Fibroblast of lung (primary cell): ENCODE measurements at regions not wholly inside any gene's neighbourhood (a gene's known extent, or its start where the extent isn't known, plus 50 kb on each side); places are given as distances from the start of the nearest gene placed in this dataset.

Source experiments
- DNase-seq, 2 donors: peaks; one replicate each; pipeline versions ENCODE4 v3.0.0 to v3.0.0-alpha.2; 2010; ENCODE audit warnings: low read depth in 2 of 2
- H2AFZ ChIP-seq: 2 replicates; pipeline ENCODE4 v1.5.1; 2012; ENCODE audit warnings: low read length, control low read depth, inconsistent platforms
- H3K27ac ChIP-seq: 2 replicates; pipeline ENCODE4 v1.5.1; 2011; ENCODE audit warnings: low read length, control low read depth; ENCODE audit not compliant: insufficient read depth
- H3K27me3 ChIP-seq: 2 replicates; pipeline ENCODE4 v1.5.1; 2011; ENCODE audit warnings: mild to moderate bottlenecking, low read length; ENCODE audit not compliant: control insufficient read depth, insufficient read depth
- H3K36me3 ChIP-seq: 2 replicates; pipeline ENCODE4 v1.5.1; 2011; ENCODE audit warnings: low read length; ENCODE audit not compliant: control insufficient read depth, insufficient read depth
- H3K4me1 ChIP-seq: 2 replicates; pipeline ENCODE4 v1.5.1; 2011; ENCODE audit warnings: low read length; ENCODE audit not compliant: control insufficient read depth, insufficient read depth; ENCODE audit errors: extremely low read depth
- H3K4me2 ChIP-seq: 2 replicates; pipeline ENCODE4 v1.5.1; 2011; ENCODE audit warnings: low read length, control low read depth; ENCODE audit not compliant: insufficient read depth; ENCODE audit errors: extremely low read depth
- H3K4me3 ChIP-seq, 4 experiments: fragments of 200-600 bp in 1 of 4; sonication (generic) in 1 of 4; replicated peaks in 1 of 4; 2 replicates each; pipeline ENCODE4 v1.5.1; 2011 to 2016; ENCODE audit warnings: low read length in 4 of 4, low read depth in 3 of 4, mild to moderate bottlenecking in 3 of 4, control low read depth in 2 of 4, inconsistent platforms in 1 of 4, mixed read lengths in 1 of 4; ENCODE audit not compliant: insufficient read depth in 1 of 4; ENCODE audit errors: control extremely low read depth in 1 of 4
- H3K79me2 ChIP-seq: 2 replicates; pipeline ENCODE4 v1.5.1; 2012; ENCODE audit warnings: mild to moderate bottlenecking, low read length, inconsistent platforms; ENCODE audit not compliant: control insufficient read depth, insufficient read depth
- H3K9ac ChIP-seq: 2 replicates; pipeline ENCODE4 v1.5.1; 2011; ENCODE audit warnings: mild to moderate bottlenecking, low read length, control low read depth; ENCODE audit not compliant: insufficient read depth
- H3K9me3 ChIP-seq: 2 replicates; pipeline ENCODE4 v1.5.1; 2012; ENCODE audit warnings: low read depth, low read length; ENCODE audit not compliant: control insufficient read depth, insufficient read depth
- H4K20me1 ChIP-seq: 2 replicates; pipeline ENCODE4 v1.5.1; 2011; ENCODE audit warnings: low read length; ENCODE audit not compliant: control insufficient read depth, insufficient read depth; ENCODE audit errors: extremely low read depth
- EZH2 ChIP-seq: IDR thresholded peaks from 2 replicates; pipeline ENCODE4 v1.5.1; 2012; ENCODE audit warnings: low read length, control low read depth, mild to moderate bottlenecking; ENCODE audit errors: missing control alignments
- TF ChIP-seq, protein P1 (sequence below), 2 donors: IDR thresholded peaks in 1 of 2; conservative IDR thresholded peaks in 1 of 2; 1 replicate in 1 of 2; 2 replicates in 1 of 2; pipeline ENCODE4 v1.5.1; 2011 to 2012; ENCODE audit warnings: low read length in 2 of 2, control low read depth in 1 of 2, inconsistent platforms in 1 of 2, low read depth in 1 of 2, mild to moderate bottlenecking in 1 of 2

DNA sequence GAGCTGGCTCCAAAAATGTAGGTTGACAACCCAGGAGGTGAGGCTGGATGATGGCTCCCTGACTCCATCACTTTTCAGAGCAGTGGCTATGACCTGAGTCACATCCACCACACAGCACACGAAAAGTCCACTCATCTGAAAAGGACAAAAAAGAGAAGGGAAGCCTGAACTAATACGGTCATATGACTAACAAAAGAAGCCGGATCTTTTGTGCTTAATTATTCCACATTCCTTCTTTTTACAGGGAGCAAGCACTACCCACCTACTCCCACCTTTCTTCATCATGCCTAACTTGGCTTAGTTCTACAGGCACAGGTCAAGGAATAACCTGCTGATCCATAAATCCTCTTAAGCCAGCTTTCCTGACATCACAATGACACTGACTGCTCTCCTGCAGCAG, 601.3 kb upstream of the MIR17HG start:
- no peak overlapping the region for H3K4me2 ChIP-seq
- TF ChIP-seq, protein P1, sequence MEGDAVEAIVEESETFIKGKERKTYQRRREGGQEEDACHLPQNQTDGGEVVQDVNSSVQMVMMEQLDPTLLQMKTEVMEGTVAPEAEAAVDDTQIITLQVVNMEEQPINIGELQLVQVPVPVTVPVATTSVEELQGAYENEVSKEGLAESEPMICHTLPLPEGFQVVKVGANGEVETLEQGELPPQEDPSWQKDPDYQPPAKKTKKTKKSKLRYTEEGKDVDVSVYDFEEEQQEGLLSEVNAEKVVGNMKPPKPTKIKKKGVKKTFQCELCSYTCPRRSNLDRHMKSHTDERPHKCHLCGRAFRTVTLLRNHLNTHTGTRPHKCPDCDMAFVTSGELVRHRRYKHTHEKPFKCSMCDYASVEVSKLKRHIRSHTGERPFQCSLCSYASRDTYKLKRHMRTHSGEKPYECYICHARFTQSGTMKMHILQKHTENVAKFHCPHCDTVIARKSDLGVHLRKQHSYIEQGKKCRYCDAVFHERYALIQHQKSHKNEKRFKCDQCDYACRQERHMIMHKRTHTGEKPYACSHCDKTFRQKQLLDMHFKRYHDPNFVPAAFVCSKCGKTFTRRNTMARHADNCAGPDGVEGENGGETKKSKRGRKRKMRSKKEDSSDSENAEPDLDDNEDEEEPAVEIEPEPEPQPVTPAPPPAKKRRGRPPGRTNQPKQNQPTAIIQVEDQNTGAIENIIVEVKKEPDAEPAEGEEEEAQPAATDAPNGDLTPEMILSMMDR (conservative IDR thresholded peaks at IDR 0.05 in 1 of 2, IDR thresholded peaks at IDR 0.05 in 1 of 2; ENCODE audit: low read depth in 1 of 2, low read length in 2 of 2): no peak
- TF ChIP-seq EZH2: no peak
- H3K9me3 ChIP-seq: no peaks in the 10 kb centered on the region
- no peak overlapping the region for H3K27ac ChIP-seq
- H3K79me2 ChIP-seq: no peaks in the 10 kb centered on the region
- H2AFZ ChIP-seq: no peak overlapping the region
- H3K9ac ChIP-seq: no peak overlapping the region
- no peaks in the 10 kb centered on the region for H3K4me1 ChIP-seq
- H3K27me3 ChIP-seq: no peaks in the 10 kb centered on the region
- H3K36me3 ChIP-seq: no peaks in the 10 kb centered on the region
- no peaks in the 10 kb centered on the region for H4K20me1 ChIP-seq
- no peak for DNase-seq
- no peak overlapping the region for H3K4me3 ChIP-seq

DNA sequence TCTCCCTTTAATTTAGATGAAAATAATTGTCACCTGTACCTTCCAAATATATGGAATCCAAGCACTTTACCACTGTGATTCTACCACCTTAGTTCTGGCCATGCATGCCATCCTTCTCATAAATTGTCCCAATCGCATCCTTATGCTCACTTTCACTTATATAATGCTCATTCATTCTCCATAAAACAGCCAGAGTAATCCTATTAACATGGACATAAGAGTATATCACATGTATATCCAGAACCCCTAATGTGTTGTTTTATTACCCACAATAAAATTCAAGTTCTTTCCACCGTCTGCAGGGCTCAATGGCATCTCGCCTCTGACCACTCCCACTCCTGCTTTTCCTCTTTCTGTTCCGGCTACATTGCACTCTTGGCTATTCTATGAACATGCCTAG, 597.5 kb upstream of the MIR17HG start:
- no peaks in the 10 kb centered on the region for H3K9me3 ChIP-seq
- H3K27ac ChIP-seq: no peak overlapping the region
- no peak overlapping the region for H2AFZ ChIP-seq
- no peak overlapping the region for H3K4me2 ChIP-seq
- H3K36me3 ChIP-seq: no peaks in the 10 kb centered on the region
- no peak for TF ChIP-seq EZH2
- TF ChIP-seq, protein P1 (conservative IDR thresholded peaks at IDR 0.05 in 1 of 2, IDR thresholded peaks at IDR 0.05 in 1 of 2; ENCODE audit: low read depth in 1 of 2, low read length in 2 of 2): no peak
- H3K4me1 ChIP-seq: no peaks in the 10 kb centered on the region
- H3K79me2 ChIP-seq: no peaks in the 10 kb centered on the region
- no peak overlapping the region for H3K4me3 ChIP-seq
- no peak for DNase-seq
- H3K9ac ChIP-seq: no peak overlapping the region
- no peaks in the 10 kb centered on the region for H3K27me3 ChIP-seq
- H4K20me1 ChIP-seq: no peaks in the 10 kb centered on the region

- DNase-seq: no peak
- no peaks in the 10 kb centered on the region for H3K9me3 ChIP-seq
- no peaks in the 10 kb centered on the region for H3K79me2 ChIP-seq
- H3K4me2 ChIP-seq: no peak overlapping the region
- no peak overlapping the region for H3K4me3 ChIP-seq
- no peak overlapping the region for H2AFZ ChIP-seq
- no peak overlapping the region for H3K9ac ChIP-seq
- no peaks in the 10 kb centered on the region for H3K4me1 ChIP-seq
- H3K27me3 ChIP-seq: no peaks in the 10 kb centered on the region
- no peak for TF ChIP-seq EZH2
- TF ChIP-seq, protein P1 (conservative IDR thresholded peaks at IDR 0.05 in 1 of 2, IDR thresholded peaks at IDR 0.05 in 1 of 2; ENCODE audit: low read depth in 1 of 2, low read length in 2 of 2): no peak
- no peaks in the 10 kb centered on the region for H4K20me1 ChIP-seq
- no peaks in the 10 kb centered on the region for H3K36me3 ChIP-seq
- H3K27ac ChIP-seq: no peak overlapping the region
Observed at GRCh38 chr13:90751026-90751425, 596.5 kb upstream of the MIR17HG start.
